ENCODE measurements at regions not wholly inside any gene's neighbourhood (a gene's known extent, or its start where the extent isn't known, plus 50 kb on each side); places are given as distances from the start of the nearest gene placed in this dataset.

DNA sequence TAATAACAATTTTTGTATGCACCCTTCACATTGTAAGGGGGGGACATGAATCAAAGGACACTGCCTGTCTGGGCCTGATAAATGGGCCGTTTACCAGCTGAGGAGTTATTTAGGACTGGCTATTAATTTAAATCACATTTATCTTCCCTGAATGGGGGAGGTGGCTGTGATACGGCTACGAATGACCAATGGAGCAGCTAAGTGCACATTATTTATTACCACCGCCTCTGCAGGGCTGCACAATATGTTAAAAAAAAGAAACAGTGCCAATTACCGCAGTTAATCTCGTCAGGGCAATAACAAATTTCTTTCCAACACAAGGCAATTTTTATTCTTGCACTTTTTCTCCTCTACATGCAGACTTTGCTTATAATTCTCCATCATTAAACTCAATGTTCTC lies 318.4 kb downstream of the IRX2 start:
- DNase-seq (ENCODE audit: low read depth), result no peak

DNA sequence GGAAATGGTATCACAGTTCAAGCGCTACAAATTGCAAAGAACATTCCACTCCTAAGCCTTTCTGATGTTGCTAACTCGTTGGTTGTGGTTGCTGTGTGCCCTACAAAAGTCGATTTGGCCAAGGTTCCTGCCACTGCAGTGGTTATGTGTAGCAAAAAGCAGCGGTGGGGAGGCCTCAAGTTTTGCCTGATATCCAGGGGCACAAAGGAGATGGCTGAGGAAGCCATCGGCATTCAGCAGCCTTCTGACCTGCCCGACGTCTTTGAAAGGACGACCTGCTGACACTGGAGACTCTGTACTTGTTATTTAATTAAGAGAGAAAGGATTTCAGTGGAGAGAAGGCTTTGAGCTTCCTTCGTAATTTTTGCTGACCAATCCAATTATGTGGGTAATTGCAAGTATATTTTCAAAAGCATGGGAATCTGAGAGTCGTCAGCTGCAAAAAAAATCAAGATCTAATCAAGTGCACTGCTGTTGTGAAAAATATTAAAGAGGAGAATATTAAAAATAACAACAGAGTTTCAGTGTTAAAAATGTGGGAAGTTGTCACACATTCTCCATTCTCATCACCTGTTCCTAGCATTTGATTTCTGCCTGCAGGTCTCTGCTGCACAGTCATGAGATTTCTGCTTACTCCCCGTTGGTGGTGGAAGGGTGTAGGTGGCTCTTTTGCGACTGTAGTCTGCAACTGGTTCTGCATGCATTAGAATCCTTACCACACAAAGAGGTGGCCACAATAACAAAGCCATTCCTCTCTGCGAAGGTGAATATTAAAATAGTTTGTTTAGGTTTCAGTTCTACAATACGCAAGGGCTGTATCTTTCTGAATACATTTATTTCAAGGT lies 319.2 kb downstream of the IRX2 start:
- DNase-seq (ENCODE audit: low read depth), result no peak

DNA sequence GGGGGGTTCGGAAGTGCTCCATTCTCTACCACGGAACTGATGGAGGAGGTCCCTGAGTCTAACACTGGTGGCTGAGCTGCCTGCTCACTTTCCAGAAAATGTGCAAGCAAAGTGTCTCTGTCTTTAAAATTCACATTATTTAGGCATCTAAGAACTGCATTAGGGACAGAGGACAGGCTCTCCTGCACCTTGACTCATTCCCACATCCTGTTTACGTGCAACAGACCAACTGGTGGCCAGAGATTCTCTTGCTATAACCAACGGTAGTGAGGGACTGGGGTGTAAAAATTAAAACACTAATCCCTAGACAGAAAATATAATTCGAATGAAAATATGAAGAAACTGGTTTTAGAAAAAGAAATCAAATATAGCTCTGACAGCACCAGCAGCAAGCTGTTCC lies 320.9 kb downstream of the IRX2 start:
- no peak for DNase-seq (ENCODE audit: low read depth)

DNA sequence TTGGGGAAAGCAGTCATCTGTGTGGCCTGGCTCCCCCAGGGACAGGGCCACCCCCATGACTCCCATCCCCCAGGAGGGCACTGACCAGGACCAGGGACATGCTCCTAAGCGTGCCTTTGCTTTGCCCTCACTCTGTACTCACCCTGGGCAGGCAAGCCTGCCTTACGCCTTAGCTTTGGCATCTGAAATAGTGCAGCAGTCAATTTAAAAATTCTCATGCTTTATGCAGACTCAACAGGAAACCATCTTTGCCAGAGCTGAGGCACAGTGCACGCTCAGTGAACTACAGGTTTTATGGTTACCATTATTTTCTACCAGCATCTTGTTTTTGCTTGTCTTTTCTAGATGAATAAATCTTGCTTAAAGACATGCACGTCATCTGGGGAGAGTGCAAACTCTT lies 323.5 kb downstream of the IRX2 start:
- no peak for DNase-seq (ENCODE audit: low read depth)

DNA sequence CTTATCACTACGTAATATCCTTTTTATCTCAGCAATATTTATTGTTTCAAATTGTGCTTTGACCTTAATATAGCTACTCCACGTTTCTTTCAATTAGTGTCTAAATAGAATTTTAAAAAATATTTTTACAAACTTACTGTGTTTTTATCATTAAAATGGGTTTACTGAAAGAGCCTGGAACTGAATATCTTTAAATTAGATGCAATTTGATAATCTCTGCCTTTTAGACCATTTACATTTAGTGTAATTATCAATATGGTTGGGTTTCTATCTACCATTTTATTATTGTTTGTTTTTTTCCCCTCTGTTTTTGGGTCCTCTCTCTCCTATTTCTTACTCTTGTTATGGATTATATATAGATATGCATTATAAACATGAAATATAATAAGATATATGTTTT lies 327.8 kb downstream of the IRX2 start:
- DNase-seq (ENCODE audit: low read depth), result no peak

DNA sequence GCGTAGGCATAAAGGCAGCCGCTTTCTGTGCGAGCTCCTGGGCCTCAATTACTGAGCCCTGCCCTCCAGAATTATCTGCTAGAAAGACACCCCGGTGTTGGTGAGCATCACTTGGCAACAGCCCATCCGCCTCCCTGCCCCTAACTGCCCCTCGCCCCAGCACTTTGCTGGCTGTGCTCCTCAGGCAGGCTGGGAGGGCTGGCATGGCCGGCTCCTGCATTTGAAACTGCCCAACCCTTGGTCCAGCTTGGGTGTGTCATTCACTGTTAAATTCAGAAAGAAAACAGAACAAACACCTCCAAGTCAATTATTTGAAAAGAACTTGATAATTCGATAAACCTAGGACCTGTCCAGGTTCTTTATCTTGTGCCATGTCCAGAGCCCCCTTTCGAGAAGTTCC lies 334.2 kb downstream of the IRX2 start:
- DNase-seq (ENCODE audit: low read depth), result no peak

DNA sequence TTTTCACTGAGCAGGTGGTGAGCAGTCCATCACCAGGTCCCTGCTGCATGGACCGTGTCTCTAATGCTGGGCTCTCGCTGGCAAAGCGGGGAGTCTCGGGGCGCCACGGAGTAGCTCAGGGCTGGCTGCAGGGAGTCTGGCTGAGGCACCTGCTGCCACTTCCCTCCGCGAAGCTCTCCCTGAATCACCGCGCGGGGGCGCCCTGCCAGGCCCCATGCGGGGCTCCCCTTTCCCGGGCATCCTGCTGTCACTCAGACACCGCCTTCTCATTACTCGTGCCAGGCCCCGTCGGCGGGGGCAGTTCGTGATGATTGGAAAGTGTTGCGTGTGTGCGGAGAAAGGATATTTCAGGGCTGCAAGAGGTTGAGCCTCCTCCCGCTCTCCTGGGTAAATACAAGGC lies 335.8 kb downstream of the IRX2 start:
- DNase-seq (ENCODE audit: low read depth), result no peak

DNA sequence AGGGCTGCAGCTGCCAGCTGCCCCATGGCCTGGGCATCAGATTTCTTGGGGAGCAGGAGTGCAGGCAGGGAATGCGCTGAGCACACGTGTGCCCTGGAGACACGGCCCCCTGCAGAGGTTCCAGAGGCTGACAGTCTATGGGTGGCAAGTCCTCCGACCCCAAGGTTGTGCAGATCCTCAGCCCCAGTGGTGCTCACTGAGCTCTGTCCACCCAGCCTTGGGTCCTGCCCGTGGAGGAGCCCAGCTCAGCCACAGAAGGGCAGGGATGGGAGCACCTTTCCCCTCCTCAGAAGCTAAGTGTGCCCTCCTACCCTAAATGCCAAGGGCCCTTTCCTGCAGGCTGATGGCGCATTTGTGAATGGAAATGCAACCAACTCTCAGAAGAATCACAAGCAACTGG lies 341.0 kb downstream of the IRX2 start:
- no peak for DNase-seq (ENCODE audit: low read depth)

DNA sequence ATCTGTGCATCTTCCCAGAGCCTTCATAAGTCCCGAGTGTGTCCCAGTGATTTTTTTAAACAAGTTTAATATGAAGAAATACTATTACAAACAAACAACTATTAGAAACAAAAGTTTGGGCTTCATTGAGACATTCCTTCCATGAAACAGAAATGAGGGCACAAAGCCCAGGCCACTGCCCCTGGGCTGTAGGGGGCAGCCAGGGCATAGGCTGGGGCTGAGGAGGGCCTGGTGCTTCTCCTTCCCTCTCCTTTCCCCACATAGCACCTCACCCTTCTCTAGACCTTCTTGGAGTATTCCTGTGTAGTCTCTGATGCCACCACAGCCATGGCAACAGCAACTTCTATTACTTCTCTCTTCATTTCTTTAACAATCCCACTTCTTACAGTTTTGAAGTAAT lies 348.2 kb downstream of the IRX2 start:
- DNase-seq (ENCODE audit: low read depth), result no peak

DNA sequence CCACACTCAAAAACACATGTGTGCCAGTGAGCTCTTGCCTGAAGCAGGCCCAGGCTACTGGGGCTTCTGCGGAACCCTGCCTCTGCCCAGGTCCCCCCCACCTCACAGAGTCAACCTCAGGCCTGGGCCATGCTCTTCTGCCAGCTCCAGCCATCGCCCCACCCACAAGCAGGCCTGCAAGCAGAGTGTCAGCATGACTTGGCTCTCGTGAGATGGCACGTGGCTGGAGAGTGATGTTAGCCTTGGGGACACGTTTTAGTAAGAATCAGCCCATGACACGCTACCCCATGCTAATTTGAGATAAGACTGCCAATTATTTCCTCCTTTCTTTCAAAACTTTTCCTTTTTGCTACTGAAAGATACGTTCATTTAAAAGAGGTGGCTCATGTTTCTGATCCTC lies 351.7 kb downstream of the IRX2 start:
- no peak for DNase-seq (ENCODE audit: low read depth)

DNA sequence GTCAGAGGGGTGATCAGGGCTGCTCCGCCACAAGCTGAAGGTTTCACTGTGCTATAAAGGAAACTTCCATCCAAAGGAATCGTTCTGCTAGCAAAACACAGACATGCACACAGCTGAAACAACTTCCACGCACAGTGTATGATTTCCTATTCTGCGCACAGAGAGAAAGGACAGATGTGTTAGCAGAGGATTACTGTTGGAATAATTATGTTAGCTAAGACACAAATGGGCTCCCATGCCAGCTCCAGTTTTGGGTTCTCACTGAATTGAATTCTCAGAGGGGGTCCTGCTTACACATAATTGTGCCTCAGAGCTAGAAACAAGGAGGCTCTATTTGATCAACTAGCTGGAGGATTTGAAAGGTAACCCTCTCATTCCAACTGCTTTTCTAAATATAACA lies 352.4 kb downstream of the IRX2 start:
- DNase-seq (ENCODE audit: low read depth), result no peak

DNA sequence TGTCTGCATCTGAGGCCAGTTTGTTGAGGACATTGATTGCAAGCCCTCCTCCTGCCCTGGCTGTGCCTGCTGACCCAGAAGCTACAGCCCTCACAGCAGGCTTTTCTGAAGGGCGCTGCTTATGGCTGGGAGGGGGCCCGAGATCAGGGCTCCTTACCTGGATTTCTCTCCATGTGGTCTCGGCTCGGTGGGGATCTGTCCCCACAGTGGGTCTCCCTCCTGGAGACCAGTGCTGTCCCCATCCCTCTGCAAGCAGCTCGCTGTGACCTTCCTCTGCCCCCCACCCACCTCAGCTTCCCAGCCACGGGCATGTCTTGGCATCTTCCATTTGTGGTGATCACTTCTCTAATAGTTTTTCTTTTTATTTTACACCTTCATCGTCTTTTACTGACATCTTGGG lies 357.9 kb downstream of the IRX2 start:
- DNase-seq (ENCODE audit: low read depth), result no peak

DNA sequence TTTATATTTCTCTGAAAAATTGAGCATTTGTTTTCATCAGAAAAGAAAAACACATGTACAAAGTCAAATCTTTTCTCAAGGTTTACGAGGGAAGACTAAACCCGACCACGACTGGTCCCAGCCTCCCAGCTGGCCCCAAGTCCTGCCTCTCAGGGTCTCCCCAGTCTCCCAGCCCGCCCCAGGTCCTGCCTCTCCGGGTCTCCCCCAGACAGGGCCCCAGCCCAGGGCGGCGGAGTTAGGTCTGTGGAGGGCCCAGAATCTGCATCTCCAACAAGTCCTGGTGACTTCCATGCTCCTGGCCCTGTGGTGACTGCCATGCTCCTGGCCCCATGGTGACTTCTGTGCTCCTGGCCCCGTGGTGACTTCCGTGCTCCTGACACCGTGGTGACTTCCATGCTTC lies 359.9 kb downstream of the IRX2 start:
- no peak for DNase-seq (ENCODE audit: low read depth)

DNA sequence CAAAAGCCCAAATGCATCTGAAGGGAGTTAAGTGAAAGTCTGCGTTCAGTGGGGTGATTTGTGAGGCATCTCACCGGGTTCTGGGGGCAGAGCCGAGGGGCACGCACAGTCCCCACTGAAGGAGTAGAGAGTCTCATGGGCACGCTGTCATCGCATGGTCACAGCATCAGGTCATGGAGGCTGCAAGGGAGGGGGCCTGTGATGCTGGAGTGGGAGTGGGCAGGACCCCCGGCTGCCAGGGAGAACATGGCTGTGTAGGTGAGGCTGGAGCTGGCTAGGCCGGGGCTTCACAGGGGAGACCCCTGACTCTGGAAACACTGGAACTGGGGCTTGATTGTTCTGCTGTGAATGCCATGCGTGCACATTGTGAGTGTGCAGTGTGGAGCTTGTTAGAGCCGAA lies 360.5 kb downstream of the IRX2 start:
- DNase-seq (ENCODE audit: low read depth), result no peak

DNA sequence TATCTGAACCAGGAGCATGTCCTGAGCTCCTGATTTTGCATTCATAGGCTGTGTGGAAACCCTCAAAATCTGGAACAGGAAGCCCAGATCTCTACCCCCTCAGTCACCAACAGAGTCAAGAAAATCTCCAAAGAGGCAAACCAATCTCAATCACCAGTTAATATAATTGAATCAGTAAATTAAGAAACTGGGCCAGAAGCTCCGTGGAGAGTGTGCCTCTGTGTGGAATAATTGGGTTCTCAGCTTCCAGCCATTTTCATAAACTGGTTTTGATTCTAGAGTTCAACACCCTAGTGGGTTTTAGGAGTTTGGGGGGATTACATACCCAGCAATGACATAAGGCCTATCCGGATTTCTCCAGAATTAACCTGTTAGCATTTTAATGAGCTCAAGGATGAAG lies 362.9 kb downstream of the IRX2 start:
- DNase-seq (ENCODE audit: low read depth), result no peak

DNA sequence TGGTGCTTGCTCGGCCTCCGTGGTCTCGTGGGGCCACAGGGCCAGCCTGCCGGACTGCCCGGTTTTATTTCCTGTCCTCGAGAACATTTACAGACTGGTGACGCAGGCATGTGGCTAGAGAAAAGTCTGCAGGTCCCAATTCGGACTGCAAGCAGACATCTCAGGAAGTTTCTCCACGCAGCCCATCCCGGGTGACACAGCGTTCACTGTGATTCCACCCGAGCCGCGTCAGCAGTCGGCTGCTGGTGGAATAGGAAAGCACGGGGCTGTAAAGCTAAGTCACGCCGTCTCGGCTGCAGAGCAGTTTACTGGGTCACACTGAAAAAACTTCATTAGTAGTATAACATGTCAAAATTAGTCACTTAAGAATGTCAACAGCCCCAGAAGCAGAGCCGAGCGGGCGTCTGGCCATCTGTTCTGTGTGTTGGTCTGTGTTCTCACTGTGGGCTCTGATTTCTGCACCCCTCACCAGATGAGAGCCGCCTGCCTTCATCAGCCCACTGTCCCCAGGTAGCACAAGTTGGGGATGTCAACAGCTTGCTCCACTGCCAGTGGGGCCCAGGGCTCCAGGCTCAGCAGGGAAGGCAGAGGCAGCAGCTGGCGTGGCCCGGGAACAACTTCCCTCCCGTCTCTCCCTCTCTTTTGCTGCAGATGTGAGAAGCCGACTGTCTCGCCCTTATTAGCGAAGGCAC lies 363.7 kb downstream of the IRX2 start:
- no peak for DNase-seq (ENCODE audit: low read depth)

DNA sequence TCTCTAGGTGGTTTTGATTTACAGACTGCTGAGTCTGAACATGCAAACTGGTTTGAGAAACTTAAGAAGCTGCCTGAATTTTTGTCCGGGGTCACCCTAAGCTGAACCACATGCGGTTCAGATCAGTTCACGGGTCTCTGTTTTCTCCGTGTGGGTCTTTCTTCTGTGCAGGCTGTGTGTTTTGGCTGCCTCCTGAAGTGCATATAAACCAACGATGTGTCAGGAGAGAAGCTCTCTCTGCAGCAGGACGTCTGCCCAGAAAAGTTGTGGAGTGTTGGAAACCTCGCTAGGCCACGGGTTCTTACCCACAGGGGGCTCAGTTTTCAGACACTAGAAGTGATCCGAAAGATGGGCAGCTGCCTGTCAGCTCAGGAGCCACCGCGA lies 364.2 kb downstream of the IRX2 start:
- DNase-seq (ENCODE audit: low read depth), result no peak

DNA sequence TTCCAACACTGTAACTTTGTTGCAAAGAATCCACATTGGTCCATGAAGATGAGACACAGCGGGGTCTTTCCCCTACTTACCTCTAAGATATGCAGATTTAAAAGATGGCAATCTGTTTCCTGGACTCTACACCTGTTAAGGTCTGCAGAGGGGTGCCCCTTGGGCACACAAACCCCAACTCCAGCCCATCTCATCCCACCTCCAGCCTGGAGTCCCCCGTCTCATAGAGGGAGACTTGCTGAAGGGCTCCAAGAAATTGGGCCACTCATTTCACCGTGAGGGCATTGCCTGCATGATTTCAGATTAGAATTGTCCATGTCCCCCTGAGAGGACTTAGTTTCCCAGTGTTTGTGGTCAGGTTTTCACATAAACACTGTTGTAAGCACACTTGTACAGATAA lies 365.7 kb downstream of the IRX2 start:
- DNase-seq (ENCODE audit: low read depth), result no peak

DNA sequence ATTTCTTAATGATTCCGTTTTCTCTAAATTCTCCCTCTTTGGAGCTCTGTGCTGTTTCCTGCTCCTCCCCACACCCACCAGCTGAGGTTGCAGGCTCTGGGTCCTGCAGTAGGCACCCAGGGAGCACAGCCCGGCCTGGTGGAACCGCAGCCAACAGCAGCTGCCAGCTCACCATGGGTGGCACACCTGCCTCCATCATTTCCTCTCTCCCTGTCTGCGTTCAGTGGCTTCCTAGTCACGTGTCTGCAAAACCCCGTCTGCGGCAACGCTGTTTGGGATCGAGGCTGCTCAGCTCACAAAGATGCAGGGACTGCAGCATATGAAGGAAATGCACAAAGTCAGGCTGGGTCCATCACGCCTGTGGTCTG lies 367.8 kb downstream of the IRX2 start:
- no peak for DNase-seq (ENCODE audit: low read depth)

DNA sequence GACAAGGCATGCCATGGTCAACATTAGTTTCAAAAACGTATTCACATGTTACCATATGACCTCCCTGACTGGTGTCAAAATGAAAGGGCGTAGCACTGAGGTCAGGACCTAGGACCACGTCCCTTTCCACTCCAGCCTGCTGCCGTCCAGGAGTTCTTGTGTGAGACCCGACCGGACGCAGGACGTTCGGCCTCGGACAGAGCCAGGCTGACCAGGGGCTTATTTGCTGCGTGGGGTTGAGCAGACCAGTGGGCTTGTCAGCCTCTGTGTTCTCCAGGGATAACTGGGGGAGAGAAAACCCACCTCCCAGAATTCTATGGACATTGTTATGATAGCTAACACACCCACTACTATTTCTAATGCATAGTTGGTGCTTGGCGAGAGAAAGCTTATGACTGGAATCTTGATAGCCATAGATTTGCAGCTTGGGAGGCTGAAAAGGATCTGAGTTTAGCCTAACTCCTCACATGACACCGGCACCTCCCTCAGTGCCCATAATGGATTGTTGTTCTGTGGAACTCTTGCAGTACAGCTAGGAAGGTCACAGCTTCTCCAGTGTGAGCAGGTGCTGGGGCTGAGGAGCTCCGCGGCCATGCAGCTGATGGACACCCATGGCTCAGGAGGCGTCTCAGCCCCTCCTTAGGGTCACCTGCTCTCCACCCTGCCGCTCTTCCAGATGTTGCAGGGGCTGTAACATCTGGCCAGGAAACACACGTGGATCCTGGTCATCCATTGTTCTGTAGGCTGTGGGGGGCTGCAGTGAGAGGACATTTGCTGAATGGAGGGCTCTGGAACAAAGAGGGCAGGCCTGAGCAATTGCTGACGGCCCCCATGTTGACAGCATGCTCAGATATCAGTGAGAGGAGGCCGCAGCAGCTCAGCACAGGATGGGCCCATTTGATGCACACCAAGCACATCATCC lies 368.4 kb downstream of the IRX2 start:
- no peak for DNase-seq (ENCODE audit: low read depth)

DNA sequence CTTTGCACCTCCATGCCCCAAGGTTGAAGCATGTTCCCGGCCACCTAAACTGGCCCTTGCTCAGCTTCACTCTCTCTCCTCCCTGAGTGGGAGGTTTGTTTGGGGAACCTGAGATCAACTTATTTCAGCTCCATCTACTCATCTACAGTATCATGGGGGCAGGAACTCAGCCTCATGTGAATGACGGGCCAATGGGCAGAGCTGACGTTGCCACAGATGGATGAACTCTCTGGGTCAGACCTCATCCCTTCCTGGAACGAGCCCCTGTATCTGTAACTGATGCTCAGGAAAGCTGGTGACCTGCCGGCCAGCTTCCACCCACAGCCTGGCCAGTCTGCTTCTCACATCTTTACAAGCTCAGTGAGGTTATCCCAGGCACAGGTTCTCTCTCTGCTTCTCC lies 369.6 kb downstream of the IRX2 start:
- no peak for DNase-seq (ENCODE audit: low read depth)

DNA sequence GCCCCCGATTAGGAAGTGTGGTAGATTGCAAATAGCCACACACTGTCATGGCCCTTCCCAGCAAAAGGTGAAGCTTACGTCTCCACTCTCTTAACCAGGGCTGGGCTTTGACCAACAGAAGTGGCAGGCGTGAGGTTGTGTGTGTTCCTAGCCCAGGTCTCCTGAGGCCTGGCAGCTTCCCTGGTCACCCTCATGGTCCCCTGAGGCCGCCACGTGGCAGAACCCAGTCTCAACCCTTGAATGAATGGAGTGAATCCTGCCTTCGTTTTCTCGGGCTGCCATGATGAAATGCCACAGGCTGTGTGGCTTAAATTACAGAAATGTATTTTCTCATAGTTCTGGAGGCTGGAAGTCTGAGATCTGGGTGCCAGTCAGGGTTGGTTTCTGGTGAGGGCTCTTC lies 370.4 kb downstream of the IRX2 start:
- DNase-seq (ENCODE audit: low read depth), result no peak

DNA sequence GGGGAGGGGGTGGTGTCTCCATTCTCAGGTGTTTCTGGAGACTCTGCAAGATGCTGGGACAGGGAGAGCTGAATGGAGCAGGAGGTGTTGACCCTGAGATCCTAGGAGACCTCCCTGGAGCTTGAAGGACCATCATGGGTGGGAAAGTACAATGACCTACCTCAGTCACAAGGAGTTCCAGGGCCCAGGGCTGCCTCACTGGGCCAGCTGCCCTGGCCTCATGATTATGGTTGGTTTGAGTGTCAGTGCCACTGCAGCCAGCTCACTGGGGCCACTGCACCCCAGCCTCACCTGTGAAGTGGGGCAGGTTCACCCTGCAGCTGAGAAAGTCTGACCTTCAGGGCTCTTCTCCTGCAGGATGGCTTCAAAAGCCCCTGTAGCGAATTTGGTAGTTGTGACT lies 372.5 kb downstream of the IRX2 start:
- no peak for DNase-seq (ENCODE audit: low read depth)
